ENCODE measurements at regions not wholly inside any gene's neighbourhood (a gene's known extent, or its start where the extent isn't known, plus 50 kb on each side); places are given as distances from the start of the nearest gene placed in this dataset.

DNA sequence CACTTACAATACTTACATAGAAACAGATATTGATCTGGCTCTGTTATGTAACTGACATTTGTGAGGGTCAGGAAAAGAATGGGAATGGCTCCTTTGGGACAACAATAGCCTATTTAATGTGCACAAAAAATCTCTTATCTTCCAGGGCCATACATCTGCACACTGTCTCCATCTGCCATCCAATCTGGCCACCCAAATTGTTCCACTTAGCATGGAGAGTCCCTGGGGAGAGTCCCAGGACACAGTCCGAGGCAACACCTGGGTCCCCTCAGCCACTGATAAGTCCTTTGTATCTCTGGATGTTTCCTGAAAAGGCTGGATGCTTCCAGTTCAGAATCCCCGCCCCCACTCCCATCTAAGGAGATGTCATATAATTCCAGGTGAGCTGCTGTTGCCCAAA is 274.2 kb upstream of the NCKAP5 start (continued):
- TF ChIP-seq GABPA (IDR thresholded peaks at IDR 0.05; ENCODE audit: borderline replicate concordance, insufficient read depth, low read length) (no peak), YY1 (IDR thresholded peaks at IDR 0.05; ENCODE audit: low read depth, low read length) (no peak)

All from H1 (cell line).